NCI-H146 treated with DMSO at 0.1 percent for 48 hours (cell line): ENCODE measurements at regions not wholly inside any gene's neighbourhood (a gene's known extent, or its start where the extent isn't known, plus 50 kb on each side); places are given as distances from the start of the nearest gene placed in this dataset.
"Not testable (repeated sequence)": the region's sequence is repeated elsewhere in the genome, so short reads cannot be mapped to it uniquely, and the experiment has no call there.

Experiments
- DNase-seq: peaks from one replicate; lab custom pipeline; 2025; ENCODE audit not compliant: unreplicated experiment; lab: John Stamatoyannopoulos, UW

- DNase-seq, result no peak
These were observed 94.4 kb upstream of the XPO1 start for GRCh38 chr2:61632276-61633169.

DNA sequence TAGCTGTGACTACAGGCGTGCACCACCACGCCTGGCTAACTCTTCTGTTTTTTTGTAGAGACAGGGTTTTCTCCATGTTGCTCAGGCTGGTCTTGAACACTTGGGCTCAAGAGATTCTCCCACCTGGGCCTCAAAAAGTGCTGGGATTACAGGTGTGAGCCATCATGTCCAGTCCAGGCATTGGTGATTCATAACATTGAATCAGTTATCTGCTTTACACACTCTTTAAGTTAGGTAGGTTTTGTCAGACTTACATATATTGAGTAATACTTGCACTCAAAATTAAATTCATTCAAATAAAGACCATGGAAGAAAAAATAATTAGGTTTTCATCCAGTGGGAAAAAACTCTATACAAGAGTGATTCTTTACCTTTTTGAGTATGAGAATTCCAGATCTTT, 93.2 kb upstream of the XPO1 start:
- DNase-seq, result no peak

- DNase-seq, result no peak
These were observed 88.7 kb upstream of the XPO1 start for GRCh38 chr2:61626827-61627226.

GRCh38 chr2:61623747-61624146, 85.6 kb upstream of the XPO1 start:
- no peak for DNase-seq

- peak; percentile 10 for DNase-seq
These were observed 82.3 kb upstream of the XPO1 start for GRCh38 chr2:61620244-61621159.

GRCh38 chr2:61619561-61619960, 81.4 kb upstream of the XPO1 start:
- DNase-seq, result no peak

GRCh38 chr2:61617610-61618009, 79.5 kb upstream of the XPO1 start:
- no peak for DNase-seq

- no peak for DNase-seq
These were observed 67.1 kb upstream of the XPO1 start for GRCh38 chr2:61605245-61605644.

DNA sequence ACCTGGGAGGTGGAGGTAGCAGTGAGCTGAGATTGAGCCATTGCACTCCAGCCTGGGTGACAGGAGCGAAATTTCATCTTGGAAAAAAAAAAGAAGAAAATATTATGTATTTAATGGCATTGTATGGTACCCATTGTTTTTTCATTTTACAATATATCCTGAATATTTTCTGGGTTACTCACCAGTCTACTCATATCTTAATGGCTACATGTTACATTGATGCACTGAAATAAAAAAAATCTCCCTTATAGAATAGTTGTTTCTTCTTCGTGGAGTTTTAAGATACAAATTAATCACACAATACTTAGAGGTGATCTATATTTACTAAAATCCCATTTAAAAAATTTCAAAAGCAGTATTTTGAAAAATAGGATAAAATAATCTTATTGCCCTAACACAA, 66.3 kb upstream of the XPO1 start:
- DNase-seq, result no peak

- not testable (repeated sequence) for DNase-seq
These were observed 60.5 kb upstream of the XPO1 start for GRCh38 chr2:61598515-61599156.

DNA sequence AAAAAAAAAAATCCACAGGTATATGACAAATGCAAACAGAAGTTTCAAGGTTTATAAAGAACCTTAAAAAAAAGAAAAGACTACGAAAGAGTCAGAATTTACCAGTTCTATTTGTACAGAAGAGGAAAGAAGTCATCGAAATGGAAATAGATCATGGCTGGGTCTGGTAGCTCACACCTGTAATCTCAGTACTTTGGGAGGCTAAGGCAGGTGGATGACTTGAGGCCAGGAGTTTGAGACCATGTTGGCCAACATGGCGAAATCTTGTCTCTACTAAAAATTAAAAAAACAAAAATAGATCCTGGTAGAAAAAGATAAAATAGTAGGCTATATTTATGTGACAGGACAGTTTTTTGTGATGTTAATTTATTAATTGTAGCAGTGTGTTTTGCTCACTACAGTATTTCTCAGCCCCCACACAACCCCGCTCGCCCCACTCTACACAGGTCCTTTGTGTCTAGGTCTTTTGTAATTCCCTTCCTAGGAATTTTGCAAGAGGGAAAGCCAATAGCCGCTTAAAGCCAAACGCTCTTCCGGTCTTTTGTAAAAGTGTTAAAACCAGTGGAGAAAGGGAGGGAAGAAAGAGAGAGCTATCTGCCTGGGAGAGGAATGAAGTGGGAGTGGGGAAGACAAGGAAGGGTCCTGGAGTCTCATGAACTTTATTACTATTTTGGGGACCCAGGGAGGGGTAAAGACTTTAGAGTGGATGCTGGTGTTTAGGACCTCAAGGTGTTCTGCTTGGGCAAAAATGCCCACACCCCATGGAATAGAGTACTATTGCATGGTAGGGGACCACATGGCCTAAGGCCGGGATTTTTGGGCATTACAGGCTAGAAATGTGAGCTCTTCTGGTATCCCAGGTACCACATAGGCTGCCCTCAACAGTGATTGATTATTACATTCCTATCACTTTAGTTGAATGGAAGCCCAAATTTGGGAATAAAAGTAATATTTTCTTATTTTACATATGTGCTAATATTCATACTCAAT, 59.4 kb upstream of the XPO1 start:
- DNase-seq, result no peak

- DNase-seq, result not testable (repeated sequence)
These were observed 56.0 kb upstream of the XPO1 start for GRCh38 chr2:61594201-61594600.

- not testable (repeated sequence) for DNase-seq
These were observed 55.5 kb upstream of the XPO1 start for GRCh38 chr2:61593648-61594047.

GRCh38 chr2:61590214-61590613, 52.1 kb upstream of the XPO1 start:
- DNase-seq, result no peak

DNA sequence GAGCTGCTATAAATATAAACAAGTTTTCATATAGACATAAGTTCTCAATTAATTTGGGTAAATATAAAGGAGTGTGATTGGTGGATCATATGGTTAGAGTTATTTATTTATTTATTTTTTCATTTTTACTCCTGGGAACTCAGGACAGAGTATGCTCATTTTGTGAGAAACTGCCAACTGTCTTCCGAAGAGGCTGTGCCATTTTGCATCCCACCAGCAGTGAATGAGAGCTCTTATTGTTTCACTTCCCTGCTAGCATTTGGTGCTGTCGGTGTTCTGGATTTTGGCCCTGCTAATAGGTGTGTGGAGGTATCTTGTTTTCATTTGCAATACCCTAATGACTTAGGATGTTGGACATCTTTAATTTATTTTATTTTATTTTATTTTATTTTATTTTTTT, 50.4 kb upstream of the XPO1 start:
- no peak for DNase-seq
